K562 (cell line): ENCODE measurements at regions not wholly inside any gene's neighbourhood (a gene's known extent, or its start where the extent isn't known, plus 50 kb on each side); places are given as distances from the start of the nearest gene placed in this dataset.

ENCODE experiments used
- ATAC-seq: fragments of 200-7000 bp; cut with Tn5 transposase; 3 replicates; pipeline ENCODE4 v1.9.1; 2020; ENCODE audit warnings: moderate library complexity
- BruUV-seq: library from RNA; stranded (reverse); fragments of 400-500 nt; replicated peaks from 2 replicates; lab custom pipeline; 2021; lab: Mats Ljungman, UMichigan
- CTCF ChIA-PET: fragments of 300-600 bp; formaldehyde crosslinking; extraction: SDS; loops from one replicate; lab custom pipeline; 2021; ENCODE audit warnings: low intra/inter-chr PET ratio; lab: Yijun Ruan, JAX
- POLR2A ChIA-PET: fragments of 300-600, 350-650 bp; sonication (Branson Sonifier 250); formaldehyde crosslinking; extraction: SDS; loops from one replicate; lab custom pipeline; 2021; ENCODE audit warnings: antibody characterized with exemption, inconsistent platforms; lab: Yijun Ruan, JAX
- DNase-seq, 4 experiments: peaks; one replicate each; pipeline versions ENCODE4 v3.0.0 to v3.0.0-alpha.2; 2011 to 2018; ENCODE audit warnings: low spot score in 3 of 4, mixed read lengths in 3 of 4; ENCODE audit errors: extremely low read depth in 1 of 4
- FAIRE-seq: peaks from 2 replicates; lab custom pipeline; 2011; peaks lifted over from hg19 to GRCh38; lab: Jason Lieb, UNC
- H2AFZ ChIP-seq: 2 replicates; pipeline ENCODE4 v1.6.0; 2011; ENCODE audit warnings: low read depth, low read length, control low read depth, inconsistent platforms
- H3K27ac ChIP-seq: fragments of 200-600 bp; 3 replicates; pipeline ENCODE4 v1.8.0; 2011; ENCODE audit warnings: low read depth, mild to moderate bottlenecking, control low read depth, inconsistent platforms, low read length, moderate library complexity, mixed read lengths; ENCODE audit errors: extremely low read depth
- H3K27me3 ChIP-seq, 2 experiments: fragments of 300-600 bp in 1 of 2; 2 replicates in 1 of 2; 3 replicates in 1 of 2; pipeline versions ENCODE4 v1.6.0 to v1.8.0; 2011; ENCODE audit warnings: inconsistent platforms in 2 of 2, low read length in 2 of 2, mild to moderate bottlenecking in 1 of 2, mixed read lengths in 1 of 2, moderate library complexity in 1 of 2; ENCODE audit not compliant: control insufficient read depth in 2 of 2, insufficient read depth in 2 of 2
- H3K36me3 ChIP-seq: fragments of 300-600 bp; 3 replicates; pipeline ENCODE4 v1.8.0; 2011; ENCODE audit warnings: mild to moderate bottlenecking, low read length, inconsistent platforms; ENCODE audit not compliant: control insufficient read depth, insufficient read depth
- H3K4me1 ChIP-seq, 2 experiments: fragments of 200-600 bp in 1 of 2; replicated peaks in 1 of 2; 2 replicates in 1 of 2; 3 replicates in 1 of 2; pipeline versions ENCODE4 v1.5.1 to v1.8.0; 2011; ENCODE audit warnings: inconsistent platforms in 2 of 2, low read length in 2 of 2, mild to moderate bottlenecking in 1 of 2, mixed read lengths in 1 of 2, moderate library complexity in 1 of 2; ENCODE audit not compliant: control insufficient read depth in 2 of 2, insufficient read depth in 2 of 2
- H3K4me2 ChIP-seq: 2 replicates; pipeline ENCODE4 v1.6.1; 2011; ENCODE audit warnings: low read length, control low read depth, inconsistent platforms, mixed read lengths; ENCODE audit not compliant: insufficient read depth
- H3K4me3 ChIP-seq: fragments of 200-600 bp; sonication (generic), shearing (Covaris generic); 2 replicates; pipeline ENCODE4 v1.5.1; 2016; ENCODE audit warnings: control low read depth, inconsistent platforms
- H3K79me2 ChIP-seq: fragments of 200-600 bp; 3 replicates; pipeline ENCODE4 v1.8.0; 2011; ENCODE audit warnings: low read length, inconsistent platforms; ENCODE audit not compliant: control insufficient read depth, insufficient read depth
- H3K9ac ChIP-seq, 2 experiments: 2 replicates each; pipeline versions ENCODE4 v1.6.0 to v1.6.1; 2011; ENCODE audit warnings: low read depth in 2 of 2, low read length in 2 of 2, control low read depth in 1 of 2, inconsistent platforms in 1 of 2, mild to moderate bottlenecking in 1 of 2, mixed read lengths in 1 of 2; ENCODE audit not compliant: insufficient read depth in 1 of 2
- H3K9me1 ChIP-seq: one replicate; pipeline ENCODE4 v1.6.0; 2011; ENCODE audit warnings: inconsistent platforms, mild to moderate bottlenecking, low read length, moderate library complexity; ENCODE audit not compliant: control insufficient read depth, insufficient read depth
- H3K9me3 ChIP-seq: replicated peaks from 2 replicates; pipeline ENCODE4 v1.5.1; 2011; ENCODE audit warnings: low read depth, low read length, inconsistent platforms; ENCODE audit not compliant: control insufficient read depth, insufficient read depth
- H4K20me1 ChIP-seq: replicated peaks from 2 replicates; pipeline ENCODE4 v1.6.1; 2011; ENCODE audit warnings: low read length, inconsistent platforms, mixed read lengths; ENCODE audit not compliant: control insufficient read depth, insufficient read depth
- CCAR2 ChIP-seq: fragments of 200-400 bp; formaldehyde crosslinking; IDR thresholded peaks from 2 replicates; pipeline ENCODE4 v1.6.1; 2017; ENCODE audit warnings: mild to moderate bottlenecking, low read depth, low read length
- SAP30 ChIP-seq: fragments of 200-600 bp; sonication (generic); IDR thresholded peaks from 2 replicates; pipeline ENCODE4 v1.6.1; 2012; ENCODE audit warnings: borderline replicate concordance, low read depth, mild to moderate bottlenecking, moderate library complexity, low read length, control low read depth, inconsistent platforms; ENCODE audit not compliant: insufficient read depth, poor library complexity, severe bottlenecking
- SMARCC2 ChIP-seq: fragments of 450-650 bp; IDR thresholded peaks from 2 replicates; pipeline ENCODE4 v1.6.1; 2017; ENCODE audit warnings: antibody characterized with exemption, moderate library complexity, mild to moderate bottlenecking, low read depth
- TRIM28 ChIP-seq: fragments of 450-650 bp; IDR thresholded peaks from 2 replicates; pipeline ENCODE4 v1.6.1; 2017
- ZNF217 ChIP-seq: sonication (generic); formaldehyde crosslinking; IDR thresholded peaks from 2 replicates; pipeline ENCODE4 v1.8.0; 2022; ENCODE audit warnings: mild to moderate bottlenecking, missing genetic modification reagents
- ZNF324 ChIP-seq: fragments of 250-450 bp; sonication (Bioruptor Pico); IDR thresholded peaks from 2 replicates; pipeline ENCODE4 v1.4.0; 2020; ENCODE audit warnings: mild to moderate bottlenecking
- ZNF518B ChIP-seq: fragments of 250-450 bp; sonication (Bioruptor Pico); IDR thresholded peaks from 2 replicates; pipeline ENCODE4 v1.5.0; 2021; ENCODE audit warnings: mild to moderate bottlenecking, moderate library complexity
- WGBS: fragments of 100-300 bp; shearing (Covaris generic); methylation state at CpG from one replicate; pipeline ENCODE4 v1.1.6; 2016; ENCODE audit warnings: low coverage, mixed read lengths; ENCODE audit not compliant: insufficient coverage; ENCODE audit errors: missing lambda C conversion rate; 5-methylcytosine and 5-hydroxymethylcytosine counted together
- in situ Hi-C: fragments of 300-500 bp; cut with MboI; formaldehyde crosslinking; loops from 4 replicates; pipeline ENCODE4 v1.15.0; 2018; ENCODE audit warnings: inconsistent platforms, mixed read lengths
- intact Hi-C: fragments of 100-400 bp; cut with micrococcal nuclease; formaldehyde crosslinking; loops from 2 replicates; pipeline ENCODE4 v1.14.2; 2022
- TF ChIP-seq, protein P1 (sequence below): fragments of 450-650 bp; IDR thresholded peaks from one replicate; pipeline ENCODE4 v1.6.1; 2018; ENCODE audit warnings: mild to moderate bottlenecking, moderate library complexity; ENCODE audit not compliant: partially characterized antibody
- TF ChIP-seq, protein P2 (sequence below): sonication (generic); formaldehyde crosslinking; IDR thresholded peaks from 2 replicates; pipeline ENCODE4 v1.8.1; 2022; ENCODE audit warnings: missing genetic modification reagents

DNA sequence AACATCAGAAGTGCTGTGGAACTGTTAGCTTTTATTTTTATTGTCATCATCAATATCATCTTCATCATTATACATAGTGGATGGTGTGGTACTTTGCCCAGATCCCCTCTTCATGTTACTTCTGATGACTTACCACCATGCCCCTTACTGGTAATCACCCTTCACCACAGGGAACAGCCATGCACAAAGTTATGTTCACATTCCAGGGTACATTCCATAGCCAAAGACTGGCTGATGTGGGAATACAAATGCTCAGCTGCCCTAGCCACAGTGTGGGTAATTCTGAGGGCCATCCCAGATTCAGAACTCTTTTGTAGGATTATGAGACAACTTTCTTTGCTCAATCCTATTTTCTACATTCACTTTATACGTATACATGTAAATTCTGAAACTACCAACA lies 691.3 kb upstream of the CXADR start:
- H3K9ac ChIP-seq = no peak overlapping the region
- no peaks in the 10 kb centered on the region for H3K9me3 ChIP-seq
- H3K4me3 ChIP-seq = no peak overlapping the region
- ChIA-PET POLR2A (no interaction called here), CTCF (no interaction called here)
- no peak for ATAC-seq
- H3K4me2 ChIP-seq = no peak overlapping the region
- intact Hi-C loops = no loop called here
- H3K4me1 ChIP-seq = no peaks in the 10 kb centered on the region
- H3K27ac ChIP-seq = no peak overlapping the region
- H3K79me2 ChIP-seq = no peaks in the 10 kb centered on the region
- in situ Hi-C loops = no loop called here
- H3K27me3 ChIP-seq = no peaks in the 10 kb centered on the region
- no peaks in the 10 kb centered on the region for H3K36me3 ChIP-seq
- no TSS peak for BruUV-seq
- DNase-seq = no peak
- WGBS = 15% methylated on average over 1 of the region's 1 CpG
- no peaks in the 10 kb centered on the region for H4K20me1 ChIP-seq
- no peak overlapping the region for H2AFZ ChIP-seq
- no peaks in the 10 kb centered on the region for H3K9me1 ChIP-seq
- no peak for FAIRE-seq
- TF ChIP-seq SAP30 = no peak
- TF ChIP-seq TRIM28 = no peak
- no peak for TF ChIP-seq CCAR2
- TF ChIP-seq ZNF217 (CRISPR knock-in tag) = no peak
- TF ChIP-seq, protein P1, sequence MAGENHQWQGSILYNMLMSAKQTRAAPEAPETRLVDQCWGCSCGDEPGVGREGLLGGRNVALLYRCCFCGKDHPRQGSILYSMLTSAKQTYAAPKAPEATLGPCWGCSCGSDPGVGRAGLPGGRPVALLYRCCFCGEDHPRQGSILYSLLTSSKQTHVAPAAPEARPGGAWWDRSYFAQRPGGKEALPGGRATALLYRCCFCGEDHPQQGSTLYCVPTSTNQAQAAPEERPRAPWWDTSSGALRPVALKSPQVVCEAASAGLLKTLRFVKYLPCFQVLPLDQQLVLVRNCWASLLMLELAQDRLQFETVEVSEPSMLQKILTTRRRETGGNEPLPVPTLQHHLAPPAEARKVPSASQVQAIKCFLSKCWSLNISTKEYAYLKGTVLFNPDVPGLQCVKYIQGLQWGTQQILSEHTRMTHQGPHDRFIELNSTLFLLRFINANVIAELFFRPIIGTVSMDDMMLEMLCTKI = no peak
- TF ChIP-seq ZNF518B (CRISPR knock-in tag) = no peak
- TF ChIP-seq, protein P2, sequence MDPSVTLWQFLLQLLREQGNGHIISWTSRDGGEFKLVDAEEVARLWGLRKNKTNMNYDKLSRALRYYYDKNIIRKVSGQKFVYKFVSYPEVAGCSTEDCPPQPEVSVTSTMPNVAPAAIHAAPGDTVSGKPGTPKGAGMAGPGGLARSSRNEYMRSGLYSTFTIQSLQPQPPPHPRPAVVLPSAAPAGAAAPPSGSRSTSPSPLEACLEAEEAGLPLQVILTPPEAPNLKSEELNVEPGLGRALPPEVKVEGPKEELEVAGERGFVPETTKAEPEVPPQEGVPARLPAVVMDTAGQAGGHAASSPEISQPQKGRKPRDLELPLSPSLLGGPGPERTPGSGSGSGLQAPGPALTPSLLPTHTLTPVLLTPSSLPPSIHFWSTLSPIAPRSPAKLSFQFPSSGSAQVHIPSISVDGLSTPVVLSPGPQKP (CRISPR knock-in tag) = no peak
- TF ChIP-seq SMARCC2 = no peak
- TF ChIP-seq ZNF324 (CRISPR knock-in tag) = no peak
